ENCODE measurements at regions not wholly inside any gene's neighbourhood (a gene's known extent, or its start where the extent isn't known, plus 50 kb on each side); places are given as distances from the start of the nearest gene placed in this dataset.

DNA sequence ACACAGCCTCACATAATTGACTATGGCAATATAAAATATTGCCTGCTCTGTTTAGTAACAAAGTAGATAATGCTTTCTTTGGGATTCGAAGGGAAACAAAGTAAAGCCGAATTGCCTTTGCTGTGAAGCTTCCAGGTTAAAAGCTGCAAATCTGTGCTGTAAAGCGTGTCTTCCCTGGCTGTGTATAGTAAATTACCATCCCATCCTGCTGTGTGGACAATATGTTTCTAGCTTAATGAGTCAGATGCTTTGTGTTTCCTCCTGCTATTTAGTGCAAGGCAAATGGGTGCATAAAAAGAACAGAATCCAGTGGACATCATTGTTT lies 265.1 kb downstream of the SOCS6 start:
- TF ChIP-seq POLR2AphosphoS5 (IDR thresholded peaks at IDR 0.05; ENCODE audit: low read depth, low read length) (no peak), SIN3A (IDR thresholded peaks at IDR 0.05; ENCODE audit: borderline replicate concordance, insufficient read depth, low read length) (no peak), TAF1 (IDR thresholded peaks at IDR 0.05; ENCODE audit: borderline replicate concordance, insufficient read depth, low read length) (no peak), FOXP2 (optimal IDR thresholded peaks at IDR 0.05; ENCODE audit: borderline replicate concordance, extremely low read depth, extremely low read length, insufficient read depth) (no peak)
- TF ChIP-seq, protein P1, sequence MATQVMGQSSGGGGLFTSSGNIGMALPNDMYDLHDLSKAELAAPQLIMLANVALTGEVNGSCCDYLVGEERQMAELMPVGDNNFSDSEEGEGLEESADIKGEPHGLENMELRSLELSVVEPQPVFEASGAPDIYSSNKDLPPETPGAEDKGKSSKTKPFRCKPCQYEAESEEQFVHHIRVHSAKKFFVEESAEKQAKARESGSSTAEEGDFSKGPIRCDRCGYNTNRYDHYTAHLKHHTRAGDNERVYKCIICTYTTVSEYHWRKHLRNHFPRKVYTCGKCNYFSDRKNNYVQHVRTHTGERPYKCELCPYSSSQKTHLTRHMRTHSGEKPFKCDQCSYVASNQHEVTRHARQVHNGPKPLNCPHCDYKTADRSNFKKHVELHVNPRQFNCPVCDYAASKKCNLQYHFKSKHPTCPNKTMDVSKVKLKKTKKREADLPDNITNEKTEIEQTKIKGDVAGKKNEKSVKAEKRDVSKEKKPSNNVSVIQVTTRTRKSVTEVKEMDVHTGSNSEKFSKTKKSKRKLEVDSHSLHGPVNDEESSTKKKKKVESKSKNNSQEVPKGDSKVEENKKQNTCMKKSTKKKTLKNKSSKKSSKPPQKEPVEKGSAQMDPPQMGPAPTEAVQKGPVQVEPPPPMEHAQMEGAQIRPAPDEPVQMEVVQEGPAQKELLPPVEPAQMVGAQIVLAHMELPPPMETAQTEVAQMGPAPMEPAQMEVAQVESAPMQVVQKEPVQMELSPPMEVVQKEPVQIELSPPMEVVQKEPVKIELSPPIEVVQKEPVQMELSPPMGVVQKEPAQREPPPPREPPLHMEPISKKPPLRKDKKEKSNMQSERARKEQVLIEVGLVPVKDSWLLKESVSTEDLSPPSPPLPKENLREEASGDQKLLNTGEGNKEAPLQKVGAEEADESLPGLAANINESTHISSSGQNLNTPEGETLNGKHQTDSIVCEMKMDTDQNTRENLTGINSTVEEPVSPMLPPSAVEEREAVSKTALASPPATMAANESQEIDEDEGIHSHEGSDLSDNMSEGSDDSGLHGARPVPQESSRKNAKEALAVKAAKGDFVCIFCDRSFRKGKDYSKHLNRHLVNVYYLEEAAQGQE (IDR thresholded peaks at IDR 0.05; ENCODE audit: insufficient read depth in 1 of 2, low read depth in 2 of 2, low read length in 2 of 2) = no peak

GRCh38 chr18:70553245-70553935 lies 264.5 kb downstream of the SOCS6 start:
- no peak for TF ChIP-seq SIN3A (IDR thresholded peaks at IDR 0.05; ENCODE audit: borderline replicate concordance, insufficient read depth, low read length)
- no peak for TF ChIP-seq TAF1 (IDR thresholded peaks at IDR 0.05; ENCODE audit: borderline replicate concordance, insufficient read depth, low read length)
- TF ChIP-seq, protein P1 (IDR thresholded peaks at IDR 0.05; ENCODE audit: insufficient read depth in 1 of 2, low read depth in 2 of 2, low read length in 2 of 2) = no peak
- TF ChIP-seq FOXP2 (optimal IDR thresholded peaks at IDR 0.05; ENCODE audit: borderline replicate concordance, extremely low read depth, extremely low read length, insufficient read depth) = no peak
- no peak for TF ChIP-seq POLR2AphosphoS5 (IDR thresholded peaks at IDR 0.05; ENCODE audit: low read depth, low read length)

DNA sequence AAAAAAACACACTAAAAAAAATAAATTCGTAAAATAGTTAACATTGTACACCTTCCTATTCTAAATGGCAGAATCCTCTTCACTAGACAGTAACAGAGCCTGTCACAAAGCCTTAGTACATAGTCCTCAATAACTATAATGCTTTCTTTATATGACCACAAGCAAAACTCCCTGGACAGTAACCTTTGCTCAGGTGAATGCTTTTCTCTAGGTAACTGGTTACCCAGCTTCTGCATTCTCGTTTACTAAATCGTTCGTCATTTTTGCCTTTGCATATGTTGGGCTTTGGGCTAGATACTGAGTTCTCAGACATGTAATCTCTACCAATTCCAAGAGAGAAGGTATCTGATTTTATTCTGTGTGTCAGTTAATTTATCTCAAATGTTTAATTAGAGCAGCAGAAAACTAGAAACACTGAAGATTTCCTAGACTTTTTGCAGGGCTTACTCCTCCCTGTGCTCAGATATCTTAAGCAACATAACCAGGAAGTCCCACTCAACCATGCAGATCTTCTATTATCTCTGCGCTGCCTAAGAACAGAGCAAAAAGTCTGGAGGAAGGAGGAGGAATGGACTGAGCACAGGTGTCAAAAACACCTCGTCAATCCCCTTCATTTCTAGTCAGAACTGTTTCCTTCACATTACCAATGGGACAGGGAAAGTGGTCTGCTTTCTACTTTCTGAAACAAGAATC lies 247.7 kb downstream of the SOCS6 start:
- TF ChIP-seq, protein P1 (IDR thresholded peaks at IDR 0.05; ENCODE audit: insufficient read depth in 1 of 2, low read depth in 2 of 2, low read length in 2 of 2) = no peak
- TF ChIP-seq SIN3A (IDR thresholded peaks at IDR 0.05; ENCODE audit: borderline replicate concordance, insufficient read depth, low read length) = no peak
- no peak for TF ChIP-seq FOXP2 (optimal IDR thresholded peaks at IDR 0.05; ENCODE audit: borderline replicate concordance, extremely low read depth, extremely low read length, insufficient read depth)
- TF ChIP-seq TAF1 (IDR thresholded peaks at IDR 0.05; ENCODE audit: borderline replicate concordance, insufficient read depth, low read length) = no peak
- no peak for TF ChIP-seq POLR2AphosphoS5 (IDR thresholded peaks at IDR 0.05; ENCODE audit: low read depth, low read length)

DNA sequence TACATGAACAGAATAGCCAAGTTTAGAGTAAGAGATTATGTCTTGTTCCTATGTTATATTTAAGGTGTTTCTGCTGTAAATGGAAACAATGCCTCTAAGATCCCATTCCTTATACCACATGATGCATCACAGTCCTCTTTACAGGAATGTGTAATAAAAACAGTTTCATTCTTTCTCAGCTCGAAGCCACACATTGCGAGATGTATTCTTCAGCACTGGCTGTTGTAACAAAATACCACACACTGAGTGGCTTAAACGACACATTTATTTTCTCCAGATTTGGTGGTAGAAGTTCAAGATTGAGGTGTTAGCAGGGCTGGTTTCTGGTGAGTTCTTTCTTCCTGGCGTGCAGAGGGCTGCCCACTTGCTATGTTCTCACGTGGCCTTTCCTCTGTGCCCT lies 246.2 kb downstream of the SOCS6 start:
- TF ChIP-seq FOXP2 (optimal IDR thresholded peaks at IDR 0.05; ENCODE audit: borderline replicate concordance, extremely low read depth, extremely low read length, insufficient read depth) (no peak), SIN3A (IDR thresholded peaks at IDR 0.05; ENCODE audit: borderline replicate concordance, insufficient read depth, low read length) (no peak), POLR2AphosphoS5 (IDR thresholded peaks at IDR 0.05; ENCODE audit: low read depth, low read length) (no peak)

- TF ChIP-seq FOXP2 (optimal IDR thresholded peaks at IDR 0.05; ENCODE audit: borderline replicate concordance, extremely low read depth, extremely low read length, insufficient read depth) = no peak
Measured at GRCh38 chr18:70523792-70524182, 234.9 kb downstream of the SOCS6 start.

Measured in PFSK-1 (cell line).